ENCODE measurements at regions not wholly inside any gene's neighbourhood (a gene's known extent, or its start where the extent isn't known, plus 50 kb on each side); places are given as distances from the start of the nearest gene placed in this dataset.

- DNase-seq (ENCODE audit: insufficient read length, low spot score) (no peak), FAIRE-seq (no peak)
Observed at GRCh38 chr1:168913711-168914463, 184.9 kb upstream of the DPT start.

- FAIRE-seq (no peak), DNase-seq (ENCODE audit: insufficient read length, low spot score) (no peak)
Observed at GRCh38 chr1:168917309-168917708, 188.3 kb upstream of the DPT start.

GRCh38 chr1:168917796-168918195, 188.7 kb upstream of the ATP1B1 start:
- FAIRE-seq (no peak), DNase-seq (ENCODE audit: insufficient read length, low spot score) (no peak)

GRCh38 chr1:168918860-168919741, 187.4 kb upstream of the ATP1B1 start:
- FAIRE-seq (no peak), DNase-seq (ENCODE audit: insufficient read length, low spot score) (no peak)

- FAIRE-seq (no peak), DNase-seq (ENCODE audit: insufficient read length, low spot score) (no peak)
Observed at GRCh38 chr1:168920456-168921094, 185.9 kb upstream of the ATP1B1 start.

- FAIRE-seq (no peak), DNase-seq (ENCODE audit: insufficient read length, low spot score) (no peak)
Observed at GRCh38 chr1:168921629-168922028, 184.9 kb upstream of the ATP1B1 start.

- DNase-seq (ENCODE audit: insufficient read length, low spot score) (no peak), FAIRE-seq (no peak)
Observed at GRCh38 chr1:168923521-168924136, 182.9 kb upstream of the ATP1B1 start.

- no peak for DNase-seq (ENCODE audit: insufficient read length, low spot score)
- FAIRE-seq: no peak
Observed at GRCh38 chr1:168924976-168925375, 181.5 kb upstream of the ATP1B1 start.

- DNase-seq (ENCODE audit: insufficient read length, low spot score) (no peak), FAIRE-seq (no peak)
Observed at GRCh38 chr1:168926236-168926635, 180.3 kb upstream of the ATP1B1 start.

- no peak for FAIRE-seq
- no peak for DNase-seq (ENCODE audit: insufficient read length, low spot score)
Observed at GRCh38 chr1:168932539-168932938, 174.0 kb upstream of the ATP1B1 start.

- FAIRE-seq (no peak), DNase-seq (ENCODE audit: insufficient read length, low spot score) (no peak)
Observed at GRCh38 chr1:168933141-168933805, 173.2 kb upstream of the ATP1B1 start.

GRCh38 chr1:168939110-168939946, 167.2 kb upstream of the ATP1B1 start:
- no peak for DNase-seq (ENCODE audit: insufficient read length, low spot score)
- no peak for FAIRE-seq

- DNase-seq (ENCODE audit: insufficient read length, low spot score) (no peak), FAIRE-seq (no peak)
Observed at GRCh38 chr1:168939947-168940223, 166.6 kb upstream of the ATP1B1 start.

GRCh38 chr1:168941640-168942039, 164.8 kb upstream of the ATP1B1 start:
- DNase-seq (ENCODE audit: insufficient read length, low spot score) (no peak), FAIRE-seq (no peak)

- DNase-seq (ENCODE audit: insufficient read length, low spot score): no peak
- no peak for FAIRE-seq
Observed at GRCh38 chr1:168942165-168942564, 164.3 kb upstream of the ATP1B1 start.

- no peak for FAIRE-seq
Observed at GRCh38 chr1:168945870-168946269, 160.6 kb upstream of the ATP1B1 start.

GRCh38 chr1:168947041-168947440, 159.4 kb upstream of the ATP1B1 start:
- no peak for DNase-seq (ENCODE audit: insufficient read length, low spot score)

More at GRCh38 chr1:168945870-168946269, 160.6 kb upstream of the ATP1B1 start:
- DNase-seq (ENCODE audit: insufficient read length, low spot score): no peak

GRCh38 chr1:168949672-168950071, 156.8 kb upstream of the ATP1B1 start:
- FAIRE-seq (no peak), DNase-seq (ENCODE audit: insufficient read length, low spot score) (no peak)

More at GRCh38 chr1:168947041-168947440, 159.4 kb upstream of the ATP1B1 start:
- FAIRE-seq: no peak

GRCh38 chr1:168957818-168958217, 148.7 kb upstream of the ATP1B1 start:
- DNase-seq (ENCODE audit: insufficient read length, low spot score) (no peak), FAIRE-seq (no peak)
